ENCODE measurements at regions not wholly inside any gene's neighbourhood (a gene's known extent, or its start where the extent isn't known, plus 50 kb on each side); places are given as distances from the start of the nearest gene placed in this dataset.

DNA sequence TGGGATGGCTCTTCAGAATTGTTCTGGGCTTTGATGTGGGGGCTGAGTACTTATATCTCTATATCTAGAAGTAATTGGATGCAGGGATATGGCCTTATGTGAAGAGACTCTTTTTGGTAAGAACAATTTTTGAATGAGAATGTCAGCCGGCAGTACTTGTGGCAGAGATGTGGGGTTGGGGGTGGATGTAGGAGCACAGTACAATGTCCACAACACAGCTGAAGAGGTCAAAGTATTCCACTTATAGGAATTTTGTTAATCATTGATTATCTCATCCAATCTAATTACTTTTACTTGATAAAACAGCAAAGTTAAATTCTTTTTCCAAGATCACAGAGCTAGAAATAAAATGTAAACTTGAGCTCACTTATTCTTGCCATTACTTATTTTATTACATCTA lies 391.4 kb downstream of the TEX13C start:
- no peak for DNase-seq (ENCODE audit: low read depth, low spot score)
- no TSS peak for BruUV-seq (replicated peaks)
- Histone ChIP-seq H3K9me3 (replicated peaks; ENCODE audit: control insufficient read depth, insufficient read depth, low read length) (no peaks in the 10 kb centered on the region), H3K9ac (replicated peaks; ENCODE audit: extremely low read depth, insufficient read depth, low read length) (no peak overlapping the region), H4K20me1 (replicated peaks; ENCODE audit: control insufficient read depth, extremely low read depth, insufficient read depth, low read length) (no peaks in the 10 kb centered on the region), H3K9me1 (replicated peaks; ENCODE audit: control insufficient read depth, extremely low read depth, insufficient read depth, low read length) (no peaks in the 10 kb centered on the region), H2AFZ (ENCODE audit: low read depth, low read length) (no peak overlapping the region), H3K27me3 (ENCODE audit: control insufficient read depth in 2 of 2, insufficient read depth in 2 of 2, low read length in 2 of 2) (no peaks in the 10 kb centered on the region), H3K79me2 (ENCODE audit: control insufficient read depth, insufficient read depth, low read length) (no peaks in the 10 kb centered on the region), H3K27ac (ENCODE audit: insufficient read depth, low read depth, low read length) (no peak overlapping the region), H3K36me3 (ENCODE audit: control insufficient read depth in 2 of 2, extremely low read depth in 1 of 2, insufficient read depth in 2 of 2, low read length in 2 of 2) (no peaks in the 10 kb centered on the region), H3K4me2 (ENCODE audit: insufficient read depth, low read length) (no peak overlapping the region), H3K4me1 (ENCODE audit: control insufficient read depth, extremely low read depth, insufficient read depth, low read length) (no peaks in the 10 kb centered on the region), H3K4me3 (replicated peaks in 1 of 3; ENCODE audit: insufficient read depth in 1 of 3, low read depth in 1 of 3, low read length in 3 of 3) (no peak overlapping the region)
- dilution Hi-C loops (cut with MboI; ENCODE audit: extremely low pct_ligation_motif_present, low sequenced_read_pairs) (no loop called here), intact Hi-C loops (cut with micrococcal nuclease) (no loop called here)
- no peak for FAIRE-seq
- TF ChIP-seq, protein P1, sequence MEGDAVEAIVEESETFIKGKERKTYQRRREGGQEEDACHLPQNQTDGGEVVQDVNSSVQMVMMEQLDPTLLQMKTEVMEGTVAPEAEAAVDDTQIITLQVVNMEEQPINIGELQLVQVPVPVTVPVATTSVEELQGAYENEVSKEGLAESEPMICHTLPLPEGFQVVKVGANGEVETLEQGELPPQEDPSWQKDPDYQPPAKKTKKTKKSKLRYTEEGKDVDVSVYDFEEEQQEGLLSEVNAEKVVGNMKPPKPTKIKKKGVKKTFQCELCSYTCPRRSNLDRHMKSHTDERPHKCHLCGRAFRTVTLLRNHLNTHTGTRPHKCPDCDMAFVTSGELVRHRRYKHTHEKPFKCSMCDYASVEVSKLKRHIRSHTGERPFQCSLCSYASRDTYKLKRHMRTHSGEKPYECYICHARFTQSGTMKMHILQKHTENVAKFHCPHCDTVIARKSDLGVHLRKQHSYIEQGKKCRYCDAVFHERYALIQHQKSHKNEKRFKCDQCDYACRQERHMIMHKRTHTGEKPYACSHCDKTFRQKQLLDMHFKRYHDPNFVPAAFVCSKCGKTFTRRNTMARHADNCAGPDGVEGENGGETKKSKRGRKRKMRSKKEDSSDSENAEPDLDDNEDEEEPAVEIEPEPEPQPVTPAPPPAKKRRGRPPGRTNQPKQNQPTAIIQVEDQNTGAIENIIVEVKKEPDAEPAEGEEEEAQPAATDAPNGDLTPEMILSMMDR (IDR thresholded peaks at IDR 0.05; ENCODE audit: extremely low read depth in 1 of 2, insufficient read depth in 1 of 2, low read depth in 1 of 2, low read length in 2 of 2) = no peak
- ChIA-PET POLR2A (no interaction called here), CTCF (no interaction called here)

GRCh38 chrX:125713633-125714032 lies 394.0 kb downstream of the TEX13C start:
- Histone ChIP-seq H3K4me1 (ENCODE audit: control insufficient read depth, extremely low read depth, insufficient read depth, low read length) (no peaks in the 10 kb centered on the region), H4K20me1 (replicated peaks; ENCODE audit: control insufficient read depth, extremely low read depth, insufficient read depth, low read length) (no peaks in the 10 kb centered on the region), H3K36me3 (ENCODE audit: control insufficient read depth in 2 of 2, extremely low read depth in 1 of 2, insufficient read depth in 2 of 2, low read length in 2 of 2) (no peaks in the 10 kb centered on the region), H3K9me1 (replicated peaks; ENCODE audit: control insufficient read depth, extremely low read depth, insufficient read depth, low read length) (no peaks in the 10 kb centered on the region), H3K79me2 (ENCODE audit: control insufficient read depth, insufficient read depth, low read length) (no peaks in the 10 kb centered on the region), H3K27me3 (ENCODE audit: control insufficient read depth in 2 of 2, insufficient read depth in 2 of 2, low read length in 2 of 2) (no peaks in the 10 kb centered on the region), H3K9me3 (replicated peaks; ENCODE audit: control insufficient read depth, insufficient read depth, low read length) (no peaks in the 10 kb centered on the region), H3K4me3 (replicated peaks in 1 of 3; ENCODE audit: insufficient read depth in 1 of 3, low read depth in 1 of 3, low read length in 3 of 3) (no peak overlapping the region), H3K4me2 (ENCODE audit: insufficient read depth, low read length) (no peak overlapping the region), H3K9ac (replicated peaks; ENCODE audit: extremely low read depth, insufficient read depth, low read length) (no peak overlapping the region), H3K27ac (ENCODE audit: insufficient read depth, low read depth, low read length) (no peak overlapping the region), H2AFZ (ENCODE audit: low read depth, low read length) (no peak overlapping the region)
- intact Hi-C loops (cut with micrococcal nuclease) = no loop called here
- ChIA-PET POLR2A (no interaction called here), CTCF (no interaction called here)
- FAIRE-seq (no peak), DNase-seq (ENCODE audit: low read depth, low spot score) (no peak)
- BruUV-seq (replicated peaks) = no TSS peak
- TF ChIP-seq EZH2 (IDR thresholded peaks at IDR 0.05; ENCODE audit: borderline replicate concordance, low read depth, low read length, severe bottlenecking) (no peak), POLR2AphosphoS5 (IDR thresholded peaks at IDR 0.05; ENCODE audit: insufficient read depth, low read depth, low read length) (no peak), POLR2A (IDR thresholded peaks at IDR 0.05; ENCODE audit: low read depth, low read length) (no peak)
- TF ChIP-seq, protein P2, sequence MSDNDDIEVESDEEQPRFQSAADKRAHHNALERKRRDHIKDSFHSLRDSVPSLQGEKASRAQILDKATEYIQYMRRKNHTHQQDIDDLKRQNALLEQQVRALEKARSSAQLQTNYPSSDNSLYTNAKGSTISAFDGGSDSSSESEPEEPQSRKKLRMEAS (IDR thresholded peaks at IDR 0.05; ENCODE audit: insufficient read depth, insufficient read length) = no peak
- dilution Hi-C loops (cut with MboI; ENCODE audit: extremely low pct_ligation_motif_present, low sequenced_read_pairs) = no loop called here
